ENCODE measurements at regions not wholly inside any gene's neighbourhood (a gene's known extent, or its start where the extent isn't known, plus 50 kb on each side); places are given as distances from the start of the nearest gene placed in this dataset.

DNA sequence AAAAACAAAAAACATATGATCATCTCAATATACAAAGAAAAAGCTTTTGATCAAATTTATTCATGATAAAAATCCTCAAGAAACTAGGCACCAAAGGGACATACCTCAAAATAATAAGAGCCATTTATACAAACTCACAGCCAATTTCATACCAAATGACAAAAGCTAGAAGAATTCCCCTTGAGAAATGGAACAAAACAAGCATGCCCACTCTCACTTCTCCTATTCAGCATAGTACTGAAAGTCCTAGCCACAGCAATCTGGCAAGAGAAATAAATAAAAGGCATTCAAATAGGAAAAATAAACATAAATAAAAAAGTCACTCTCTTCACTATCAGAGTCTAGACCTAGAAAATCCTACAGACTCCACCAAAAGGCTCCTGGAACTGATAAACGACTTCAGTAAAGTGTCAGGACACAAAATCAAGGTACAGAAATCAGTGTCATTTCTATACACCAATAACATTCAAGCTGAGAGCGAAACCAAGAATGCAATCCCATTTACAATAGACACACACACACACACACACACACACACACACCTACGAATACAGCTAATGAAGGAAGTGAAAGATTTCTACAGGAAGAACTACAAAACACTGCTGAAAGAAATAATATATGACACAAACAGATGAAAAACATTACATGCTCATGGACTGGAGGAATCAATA is 1486.2 kb upstream of the SEL1L start:
- Histone ChIP-seq H3K27ac (no peak overlapping the region), H3K4me1 (no peaks in the 10 kb centered on the region), H3K4me3 (no peak overlapping the region), H3K27me3 (no peaks in the 10 kb centered on the region), H3K9me3 (no peaks in the 10 kb centered on the region), H3K36me3 (no peaks in the 10 kb centered on the region)
- TF ChIP-seq, protein P1, sequence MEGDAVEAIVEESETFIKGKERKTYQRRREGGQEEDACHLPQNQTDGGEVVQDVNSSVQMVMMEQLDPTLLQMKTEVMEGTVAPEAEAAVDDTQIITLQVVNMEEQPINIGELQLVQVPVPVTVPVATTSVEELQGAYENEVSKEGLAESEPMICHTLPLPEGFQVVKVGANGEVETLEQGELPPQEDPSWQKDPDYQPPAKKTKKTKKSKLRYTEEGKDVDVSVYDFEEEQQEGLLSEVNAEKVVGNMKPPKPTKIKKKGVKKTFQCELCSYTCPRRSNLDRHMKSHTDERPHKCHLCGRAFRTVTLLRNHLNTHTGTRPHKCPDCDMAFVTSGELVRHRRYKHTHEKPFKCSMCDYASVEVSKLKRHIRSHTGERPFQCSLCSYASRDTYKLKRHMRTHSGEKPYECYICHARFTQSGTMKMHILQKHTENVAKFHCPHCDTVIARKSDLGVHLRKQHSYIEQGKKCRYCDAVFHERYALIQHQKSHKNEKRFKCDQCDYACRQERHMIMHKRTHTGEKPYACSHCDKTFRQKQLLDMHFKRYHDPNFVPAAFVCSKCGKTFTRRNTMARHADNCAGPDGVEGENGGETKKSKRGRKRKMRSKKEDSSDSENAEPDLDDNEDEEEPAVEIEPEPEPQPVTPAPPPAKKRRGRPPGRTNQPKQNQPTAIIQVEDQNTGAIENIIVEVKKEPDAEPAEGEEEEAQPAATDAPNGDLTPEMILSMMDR (IDR thresholded peaks at IDR 0.05), result no peak
- TF ChIP-seq POLR2A (IDR thresholded peaks at IDR 0.05) (no peak), POLR2AphosphoS5 (IDR thresholded peaks at IDR 0.05; ENCODE audit: insufficient read depth in 1 of 2, low read depth in 1 of 2) (no peak)
- no peak for DNase-seq (ENCODE audit: extremely low spot score in 2 of 2)
- intact Hi-C loops (cut with DNase I), result no loop called here

DNA sequence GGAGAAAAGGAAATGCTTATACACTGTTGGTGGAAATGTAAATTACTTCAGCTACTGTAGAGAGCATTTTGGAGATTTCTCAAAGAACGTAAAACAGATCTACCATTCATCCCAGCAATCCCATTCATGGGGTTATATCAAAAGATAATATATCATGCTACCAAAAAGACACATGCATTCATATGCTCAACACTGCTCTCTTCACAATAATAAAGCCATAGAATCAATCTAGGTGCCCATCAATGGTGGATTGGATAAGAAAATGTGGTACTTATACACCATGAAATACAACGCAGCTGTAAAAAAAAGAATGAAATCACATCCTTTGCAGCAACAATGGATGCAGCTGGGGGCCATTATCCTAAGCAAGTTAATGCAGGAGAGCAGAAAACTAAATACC is 1487.7 kb upstream of the SEL1L start:
- Histone ChIP-seq H3K4me1 (no peaks in the 10 kb centered on the region), H3K9me3 (no peaks in the 10 kb centered on the region), H3K27ac (no peak overlapping the region), H3K27me3 (no peaks in the 10 kb centered on the region), H3K4me3 (no peak overlapping the region), H3K36me3 (no peaks in the 10 kb centered on the region)
- TF ChIP-seq, protein P1 (IDR thresholded peaks at IDR 0.05), result no peak
- TF ChIP-seq POLR2AphosphoS5 (IDR thresholded peaks at IDR 0.05; ENCODE audit: insufficient read depth in 1 of 2, low read depth in 1 of 2), result no peak
- TF ChIP-seq POLR2A (IDR thresholded peaks at IDR 0.05), result no peak
- DNase-seq (ENCODE audit: extremely low spot score in 2 of 2), result no peak
- intact Hi-C loops (cut with DNase I), result no loop called here

DNA sequence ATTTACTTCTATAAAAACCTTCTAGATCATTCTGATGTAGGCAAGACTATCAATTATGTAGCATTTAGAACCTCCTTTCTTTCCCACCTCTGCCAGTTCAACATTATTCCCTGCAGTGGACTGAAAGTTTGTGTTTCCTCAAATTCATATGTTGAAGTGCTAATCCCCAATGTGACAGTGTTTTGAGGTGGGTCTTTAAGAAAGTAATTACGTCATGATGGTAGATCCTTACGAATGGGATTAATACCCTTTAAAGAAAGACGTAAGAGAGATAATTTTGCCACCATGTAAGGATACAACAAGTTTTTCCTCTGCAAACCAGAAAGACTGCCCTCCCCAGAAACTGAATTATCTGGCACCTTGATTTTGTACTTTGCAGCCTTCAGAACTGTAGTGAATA is 1489.7 kb upstream of the SEL1L start:
- DNase-seq (ENCODE audit: extremely low spot score in 2 of 2), result no peak
- TF ChIP-seq POLR2AphosphoS5 (IDR thresholded peaks at IDR 0.05; ENCODE audit: insufficient read depth in 1 of 2, low read depth in 1 of 2) (no peak), POLR2A (IDR thresholded peaks at IDR 0.05) (no peak)
- TF ChIP-seq, protein P1 (IDR thresholded peaks at IDR 0.05), result no peak
- H3K36me3 ChIP-seq, result no peaks in the 10 kb centered on the region
- H3K27ac ChIP-seq, result no peak overlapping the region
- H3K4me1 ChIP-seq, result no peaks in the 10 kb centered on the region
- H3K4me3 ChIP-seq, result no peak overlapping the region
- H3K27me3 ChIP-seq, result no peaks in the 10 kb centered on the region
- intact Hi-C loops (cut with DNase I), result no loop called here
- H3K9me3 ChIP-seq, result no peaks in the 10 kb centered on the region

DNA sequence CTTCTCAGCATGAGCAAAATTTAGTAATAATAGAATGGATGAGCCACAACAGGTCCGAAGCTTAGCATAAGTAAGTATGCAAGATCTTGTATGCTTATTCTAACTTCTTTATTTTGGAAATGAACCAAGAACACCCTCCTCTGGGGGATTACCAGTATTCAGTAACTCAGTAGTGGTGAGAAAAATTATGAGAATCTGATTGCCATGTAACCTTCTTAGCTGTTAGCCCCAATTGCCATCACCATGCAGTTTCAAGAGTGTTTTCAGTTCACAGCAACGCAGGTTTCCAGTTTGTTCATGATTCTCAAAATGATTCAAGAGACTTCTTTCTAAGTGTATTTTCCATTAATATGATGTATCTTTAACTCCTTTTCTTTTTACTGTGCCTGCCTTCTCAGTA is 1507.6 kb upstream of the SEL1L start:
- Histone ChIP-seq H3K27ac (no peak overlapping the region), H3K4me3 (no peak overlapping the region), H3K9me3 (no peaks in the 10 kb centered on the region), H3K27me3 (no peaks in the 10 kb centered on the region), H3K36me3 (no peaks in the 10 kb centered on the region), H3K4me1 (no peaks in the 10 kb centered on the region)
- intact Hi-C loops (cut with DNase I), result no loop called here
- DNase-seq (ENCODE audit: extremely low spot score in 2 of 2), result no peak
- TF ChIP-seq, protein P1 (IDR thresholded peaks at IDR 0.05), result no peak
- TF ChIP-seq POLR2A (IDR thresholded peaks at IDR 0.05), result no peak
- no peak for TF ChIP-seq POLR2AphosphoS5 (IDR thresholded peaks at IDR 0.05; ENCODE audit: insufficient read depth in 1 of 2, low read depth in 1 of 2)

DNA sequence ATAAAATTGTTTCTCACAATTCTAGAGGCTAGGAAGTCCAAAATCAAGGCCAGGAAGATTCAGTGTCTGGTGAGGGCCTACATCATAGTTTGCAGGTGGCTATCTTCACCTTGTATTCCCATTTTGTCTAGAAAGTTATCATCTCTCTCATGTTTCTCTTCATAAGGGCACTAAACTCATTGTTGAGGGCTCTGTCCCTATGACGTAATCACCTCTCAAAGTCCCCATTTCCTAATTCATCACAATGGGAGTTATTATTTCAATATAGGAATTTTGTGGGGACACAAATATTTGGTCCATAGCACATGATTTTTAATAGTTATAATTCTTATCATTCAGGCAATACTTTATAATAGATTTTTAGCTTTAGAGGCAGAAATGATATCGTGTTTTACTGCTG is 1509.2 kb upstream of the SEL1L start:
- Histone ChIP-seq H3K9me3 (no peaks in the 10 kb centered on the region), H3K4me3 (no peak overlapping the region), H3K27me3 (no peaks in the 10 kb centered on the region), H3K36me3 (no peaks in the 10 kb centered on the region), H3K27ac (no peak overlapping the region), H3K4me1 (no peaks in the 10 kb centered on the region)
- intact Hi-C loops (cut with DNase I), result no loop called here
- TF ChIP-seq POLR2AphosphoS5 (IDR thresholded peaks at IDR 0.05; ENCODE audit: insufficient read depth in 1 of 2, low read depth in 1 of 2) (no peak), POLR2A (IDR thresholded peaks at IDR 0.05) (no peak)
- TF ChIP-seq, protein P1 (IDR thresholded peaks at IDR 0.05), result no peak
- DNase-seq (ENCODE audit: extremely low spot score in 2 of 2), result no peak

Data from vagina (tissue), 2 donors.